ENCODE measurements at regions not wholly inside any gene's neighbourhood (a gene's known extent, or its start where the extent isn't known, plus 50 kb on each side); places are given as distances from the start of the nearest gene placed in this dataset.

DNA sequence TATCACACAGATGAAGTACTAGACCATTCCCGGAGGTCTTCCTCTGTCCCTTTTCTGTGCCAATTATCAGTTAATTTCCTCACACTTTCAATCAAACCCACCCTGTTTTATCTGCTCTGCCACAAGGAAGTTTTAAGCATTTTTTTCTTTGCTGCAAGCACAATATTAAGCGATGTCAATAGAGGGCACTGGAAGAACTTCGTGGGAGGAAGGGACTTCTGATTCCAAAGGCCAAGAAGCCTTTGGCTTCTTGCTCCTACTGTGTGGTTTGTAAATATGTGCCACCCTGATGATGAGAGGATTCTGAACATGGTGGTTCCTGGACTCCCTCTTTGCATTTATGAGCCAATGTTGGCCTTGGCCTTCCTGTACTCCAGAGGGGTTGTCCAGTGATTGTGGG, 1712.5 kb upstream of the C9orf72 start:
- TF ChIP-seq, protein P1, sequence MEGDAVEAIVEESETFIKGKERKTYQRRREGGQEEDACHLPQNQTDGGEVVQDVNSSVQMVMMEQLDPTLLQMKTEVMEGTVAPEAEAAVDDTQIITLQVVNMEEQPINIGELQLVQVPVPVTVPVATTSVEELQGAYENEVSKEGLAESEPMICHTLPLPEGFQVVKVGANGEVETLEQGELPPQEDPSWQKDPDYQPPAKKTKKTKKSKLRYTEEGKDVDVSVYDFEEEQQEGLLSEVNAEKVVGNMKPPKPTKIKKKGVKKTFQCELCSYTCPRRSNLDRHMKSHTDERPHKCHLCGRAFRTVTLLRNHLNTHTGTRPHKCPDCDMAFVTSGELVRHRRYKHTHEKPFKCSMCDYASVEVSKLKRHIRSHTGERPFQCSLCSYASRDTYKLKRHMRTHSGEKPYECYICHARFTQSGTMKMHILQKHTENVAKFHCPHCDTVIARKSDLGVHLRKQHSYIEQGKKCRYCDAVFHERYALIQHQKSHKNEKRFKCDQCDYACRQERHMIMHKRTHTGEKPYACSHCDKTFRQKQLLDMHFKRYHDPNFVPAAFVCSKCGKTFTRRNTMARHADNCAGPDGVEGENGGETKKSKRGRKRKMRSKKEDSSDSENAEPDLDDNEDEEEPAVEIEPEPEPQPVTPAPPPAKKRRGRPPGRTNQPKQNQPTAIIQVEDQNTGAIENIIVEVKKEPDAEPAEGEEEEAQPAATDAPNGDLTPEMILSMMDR (conservative IDR thresholded peaks at IDR 0.05), result peak; percentile 43
- TF ChIP-seq ZFX (IDR thresholded peaks at IDR 0.05), result no peak

All from C4-2B (cell line).